Endodermal cell (in vitro differentiated cells): ENCODE measurements at regions not wholly inside any gene's neighbourhood (a gene's known extent, or its start where the extent isn't known, plus 50 kb on each side); places are given as distances from the start of the nearest gene placed in this dataset.
"Not testable (repeated sequence)": the region's sequence is repeated elsewhere in the genome, so short reads cannot be mapped to it uniquely, and the experiment has no call there.

Experiments used
- DNase-seq: peaks from one replicate; pipeline ENCODE4 v3.0.0-alpha.2; 2017
- H3K27ac ChIP-seq: 2 replicates; pipeline ENCODE4 v1.5.1; 2013; ENCODE audit warnings: mild to moderate bottlenecking, low read depth, low read length, moderate library complexity
- H3K27me3 ChIP-seq: 2 replicates; pipeline ENCODE4 v1.6.1; 2013; ENCODE audit warnings: mild to moderate bottlenecking, low read length, moderate library complexity; ENCODE audit not compliant: insufficient read depth, control insufficient read depth, poor library complexity, severe bottlenecking
- H3K36me3 ChIP-seq: 2 replicates; pipeline ENCODE4 v1.7.0; 2013; ENCODE audit warnings: mild to moderate bottlenecking, low read length, moderate library complexity; ENCODE audit not compliant: control insufficient read depth, insufficient read depth
- H3K4me1 ChIP-seq: one replicate; pipeline ENCODE4 v1.7.0; 2013; ENCODE audit warnings: low read length; ENCODE audit not compliant: control insufficient read depth, insufficient read depth
- H3K4me3 ChIP-seq: 2 replicates; pipeline ENCODE4 v1.5.1; 2013; ENCODE audit warnings: mild to moderate bottlenecking, low read length, moderate library complexity
- H3K9ac ChIP-seq: 2 replicates; pipeline ENCODE4 v1.6.1; 2013; ENCODE audit warnings: mild to moderate bottlenecking, low read length, moderate library complexity; ENCODE audit not compliant: poor library complexity, severe bottlenecking; ENCODE audit errors: extremely low read depth
- H3K9me3 ChIP-seq: 2 replicates; pipeline ENCODE4 v1.6.1; 2013; ENCODE audit warnings: mild to moderate bottlenecking, low read length, moderate library complexity; ENCODE audit not compliant: control insufficient read depth
- H3K27ac Mint-ChIP-seq: 2 replicates; pipeline ENCODE4 v1.8.0; 2020; ENCODE audit warnings: mixed read lengths
- H3K27me3 Mint-ChIP-seq: 2 replicates; pipeline ENCODE4 v1.8.0; 2021; ENCODE audit warnings: mild to moderate bottlenecking, mixed read lengths; ENCODE audit not compliant: insufficient read depth
- H3K36me3 Mint-ChIP-seq: 2 replicates; pipeline ENCODE4 v1.8.0; 2020; ENCODE audit warnings: low read depth, mixed read lengths
- H3K4me1 Mint-ChIP-seq: 2 replicates; pipeline ENCODE4 v1.8.0; 2020; ENCODE audit warnings: mixed read lengths
- H3K4me3 Mint-ChIP-seq: 2 replicates; pipeline ENCODE4 v1.8.0; 2020; ENCODE audit warnings: mild to moderate bottlenecking, moderate library complexity, mixed read lengths
- H3K9me3 Mint-ChIP-seq: 2 replicates; pipeline ENCODE4 v1.8.0; 2020; ENCODE audit warnings: mild to moderate bottlenecking, mixed read lengths
- WGBS, 2 experiments: methylation state at CpG; one replicate each; pipeline versions ENCODE4 v1.1.5 to v1.1.7; 2013; ENCODE audit warnings: missing lambda C conversion rate in 2 of 2, mixed read lengths in 1 of 2; ENCODE audit not compliant: insufficient coverage in 1 of 2, insufficient read length in 1 of 2; 5-methylcytosine and 5-hydroxymethylcytosine counted together
- TF ChIP-seq, protein P1 (sequence below): fragments of 200-600 bp; sonication (generic); conservative IDR thresholded peaks from 2 replicates; pipeline ENCODE4 v1.5.0; 2021; ENCODE audit warnings: antibody characterized with exemption, mild to moderate bottlenecking

DNA sequence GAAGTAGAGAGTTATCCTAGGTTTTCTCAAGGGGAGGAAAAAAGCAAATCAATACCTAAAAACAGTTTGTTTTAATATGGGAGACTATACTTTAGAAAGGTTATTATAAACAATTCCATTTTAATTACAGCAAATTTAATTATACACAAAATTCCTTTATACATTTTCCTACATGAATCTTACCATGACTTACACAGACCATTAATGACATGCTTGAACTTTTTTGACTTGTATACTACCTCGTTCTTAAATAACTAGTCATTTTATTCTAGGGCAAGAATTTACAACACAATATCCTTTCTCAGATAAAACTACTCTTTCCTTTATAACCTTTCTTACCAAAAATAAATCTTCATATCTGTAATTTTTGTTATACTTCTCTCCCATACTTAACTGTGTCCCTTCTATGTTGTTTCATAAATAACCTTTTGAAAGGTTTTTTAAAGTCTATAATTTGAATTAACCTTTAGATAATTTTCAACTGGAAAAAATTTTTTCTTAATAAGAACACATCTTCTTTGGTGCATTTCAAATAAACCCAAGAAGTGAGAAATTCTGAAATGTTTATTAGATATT lies 729.4 kb downstream of the TENT5A start:
- Mint-ChIP-seq H3K27ac (no peak overlapping the region), H3K4me3 (no peak overlapping the region), H3K27me3 (no peaks in the 10 kb centered on the region), H3K4me1 (no peaks in the 10 kb centered on the region), H3K36me3 (peaks cover 4% of the 10 kb centered on the region), H3K9me3 (peaks cover 65% of the 10 kb centered on the region)
- no peak overlapping the region for H3K27ac ChIP-seq
- TF ChIP-seq, protein P1, sequence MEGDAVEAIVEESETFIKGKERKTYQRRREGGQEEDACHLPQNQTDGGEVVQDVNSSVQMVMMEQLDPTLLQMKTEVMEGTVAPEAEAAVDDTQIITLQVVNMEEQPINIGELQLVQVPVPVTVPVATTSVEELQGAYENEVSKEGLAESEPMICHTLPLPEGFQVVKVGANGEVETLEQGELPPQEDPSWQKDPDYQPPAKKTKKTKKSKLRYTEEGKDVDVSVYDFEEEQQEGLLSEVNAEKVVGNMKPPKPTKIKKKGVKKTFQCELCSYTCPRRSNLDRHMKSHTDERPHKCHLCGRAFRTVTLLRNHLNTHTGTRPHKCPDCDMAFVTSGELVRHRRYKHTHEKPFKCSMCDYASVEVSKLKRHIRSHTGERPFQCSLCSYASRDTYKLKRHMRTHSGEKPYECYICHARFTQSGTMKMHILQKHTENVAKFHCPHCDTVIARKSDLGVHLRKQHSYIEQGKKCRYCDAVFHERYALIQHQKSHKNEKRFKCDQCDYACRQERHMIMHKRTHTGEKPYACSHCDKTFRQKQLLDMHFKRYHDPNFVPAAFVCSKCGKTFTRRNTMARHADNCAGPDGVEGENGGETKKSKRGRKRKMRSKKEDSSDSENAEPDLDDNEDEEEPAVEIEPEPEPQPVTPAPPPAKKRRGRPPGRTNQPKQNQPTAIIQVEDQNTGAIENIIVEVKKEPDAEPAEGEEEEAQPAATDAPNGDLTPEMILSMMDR: no peak
- no peaks in the 10 kb centered on the region for H3K4me1 ChIP-seq
- H3K9me3 ChIP-seq: peaks cover 65% of the 10 kb centered on the region
- H3K27me3 ChIP-seq: no peaks in the 10 kb centered on the region
- no peak overlapping the region for H3K9ac ChIP-seq
- no peak for DNase-seq
- no peaks in the 10 kb centered on the region for H3K36me3 ChIP-seq
- peak overlapping the region; percentile 34 for H3K4me3 ChIP-seq
- 67 to 86% methylated on average over 1 of the region's 1 CpG for WGBS, 2 experiments

DNA sequence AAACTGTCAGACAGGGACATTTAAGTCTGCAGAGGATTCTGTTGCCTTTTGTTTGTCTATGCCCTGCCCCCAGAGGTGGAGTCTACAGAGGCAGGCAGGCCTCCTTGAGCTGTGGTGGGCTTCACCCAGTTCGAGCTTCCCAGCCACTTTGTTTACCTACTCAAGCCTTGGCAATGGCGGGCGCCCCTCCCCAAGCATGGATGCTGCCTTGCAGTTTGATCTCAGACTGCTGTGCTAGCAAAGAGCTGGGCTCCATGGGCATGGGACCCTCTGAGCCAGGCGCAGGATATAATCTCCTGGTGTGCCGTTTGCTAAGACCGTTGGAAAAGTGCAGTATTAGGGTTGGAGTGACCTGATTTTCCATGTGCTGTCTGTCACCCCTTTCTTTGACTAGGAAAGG lies 734.9 kb downstream of the TENT5A start:
- not testable (repeated sequence) for DNase-seq, H3K4me1 Mint-ChIP-seq, H3K36me3 Mint-ChIP-seq, H3K4me3 Mint-ChIP-seq, H3K27me3 ChIP-seq, H3K36me3 ChIP-seq, H3K9ac ChIP-seq, H3K27me3 Mint-ChIP-seq, H3K27ac Mint-ChIP-seq, H3K27ac ChIP-seq, H3K4me1 ChIP-seq, H3K4me3 ChIP-seq
- H3K9me3 Mint-ChIP-seq: peaks cover 76% of the 10 kb centered on the region
- H3K9me3 ChIP-seq: peaks cover 32% of the 10 kb centered on the region
- WGBS, 2 experiments: 89 to 97% methylated on average over 6 of the region's 6 CpGs

DNA sequence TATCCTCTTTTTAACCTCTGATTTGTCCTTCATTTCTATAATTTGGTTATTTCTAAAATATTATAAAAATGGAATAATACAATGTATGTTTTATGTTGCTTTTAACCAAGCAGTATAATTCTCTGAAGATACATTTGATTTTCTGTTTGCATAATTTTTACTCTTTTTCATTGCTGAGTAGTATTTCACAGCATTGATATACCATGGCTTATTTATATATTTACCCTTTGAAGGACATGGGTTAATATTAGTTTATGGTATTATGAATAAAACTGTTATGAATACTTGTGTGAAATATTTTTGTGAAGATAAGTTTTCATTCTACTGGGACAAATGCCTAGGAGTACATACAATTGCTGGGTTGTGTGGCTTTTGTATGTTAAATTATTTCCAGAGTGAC lies 748.6 kb downstream of the TENT5A start:
- H3K27ac ChIP-seq: no peak overlapping the region
- no peaks in the 10 kb centered on the region for H3K36me3 ChIP-seq
- H3K27me3 ChIP-seq: no peaks in the 10 kb centered on the region
- TF ChIP-seq, protein P1: no peak
- no peak for DNase-seq
- H3K4me1 ChIP-seq: no peaks in the 10 kb centered on the region
- H3K4me3 ChIP-seq: no peak overlapping the region
- no peak overlapping the region for H3K9ac ChIP-seq
- Mint-ChIP-seq H3K27ac (no peak overlapping the region), H3K4me1 (no peaks in the 10 kb centered on the region), H3K4me3 (no peak overlapping the region), H3K36me3 (no peaks in the 10 kb centered on the region), H3K9me3 (peaks cover 26% of the 10 kb centered on the region), H3K27me3 (no peaks in the 10 kb centered on the region)
- H3K9me3 ChIP-seq: peaks cover 5% of the 10 kb centered on the region

DNA sequence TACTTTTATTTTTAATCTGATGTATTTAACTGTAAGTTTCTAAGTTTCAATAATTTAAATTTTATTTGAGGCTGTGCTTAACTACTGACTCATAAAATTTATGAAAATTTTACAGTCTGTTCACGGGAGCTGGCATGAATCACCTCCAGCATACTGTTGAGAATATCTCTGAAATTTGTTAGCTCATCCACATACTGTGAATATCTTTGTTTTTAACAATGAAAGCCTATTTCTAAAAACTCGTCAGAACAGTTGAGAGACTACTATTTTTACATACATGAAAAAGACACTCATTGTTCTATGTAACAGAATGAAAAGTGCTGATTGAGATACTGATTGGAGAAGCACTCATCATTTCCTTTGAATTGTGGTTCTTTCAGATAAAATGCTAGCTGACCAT lies 749.3 kb downstream of the TENT5A start:
- H3K9ac ChIP-seq: no peak overlapping the region
- H3K4me3 Mint-ChIP-seq: no peak overlapping the region
- H3K9me3 ChIP-seq: peaks cover 5% of the 10 kb centered on the region
- H3K27ac ChIP-seq: no peak overlapping the region
- no peaks in the 10 kb centered on the region for H3K4me1 ChIP-seq
- no peaks in the 10 kb centered on the region for H3K4me1 Mint-ChIP-seq
- no peak for DNase-seq
- no peak overlapping the region for H3K27ac Mint-ChIP-seq
- TF ChIP-seq, protein P1: no peak
- whole genome bisulfite sequencing, 2 experiments: 65% methylated on average over 2 of the region's 2 CpGs; no CpG with 5 or more reads in 1 of the 2 experiments
- H3K27me3 ChIP-seq: no peaks in the 10 kb centered on the region
- no peaks in the 10 kb centered on the region for H3K27me3 Mint-ChIP-seq
- no peaks in the 10 kb centered on the region for H3K36me3 Mint-ChIP-seq
- H3K36me3 ChIP-seq: no peaks in the 10 kb centered on the region
- H3K4me3 ChIP-seq: no peak overlapping the region
- peaks cover 23% of the 10 kb centered on the region for H3K9me3 Mint-ChIP-seq
